ENCODE measurements at regions not wholly inside any gene's neighbourhood (a gene's known extent, or its start where the extent isn't known, plus 50 kb on each side); places are given as distances from the start of the nearest gene placed in this dataset.

GRCh38 chr18:4653418-4653817, 198.3 kb upstream of the DLGAP1 start:
- FAIRE-seq = no peak
- DNase-seq (ENCODE audit: insufficient read length, low spot score) = no peak

DNA sequence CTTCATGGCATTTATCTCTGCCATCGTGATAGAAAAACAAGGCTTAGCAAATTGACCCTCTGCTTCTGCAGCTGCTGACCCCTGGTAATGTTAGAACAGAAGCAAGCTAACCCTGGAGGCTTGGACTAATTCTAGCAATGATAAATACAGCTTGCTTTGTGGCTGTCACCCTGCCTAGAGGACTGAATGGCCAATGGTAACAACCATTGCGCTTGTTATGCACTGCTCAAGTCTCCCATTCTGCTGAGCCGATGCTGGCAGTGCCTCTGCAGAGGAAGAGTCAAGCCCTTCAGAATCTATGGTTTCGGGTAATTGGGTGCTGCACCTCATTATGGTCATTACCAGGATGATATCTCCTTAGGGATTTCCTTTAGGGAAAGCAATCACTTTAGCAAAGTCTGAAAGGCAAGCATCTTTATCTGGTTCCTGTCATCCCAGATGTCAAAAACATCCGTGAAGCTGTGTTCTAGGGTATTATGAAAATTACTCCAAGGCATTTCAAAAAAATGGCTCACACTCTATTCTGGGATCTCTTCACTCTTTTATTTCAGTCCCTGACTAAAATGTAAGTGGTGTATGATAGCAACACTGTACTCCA, 186.8 kb upstream of the DLGAP1 start:
- FAIRE-seq (no peak), DNase-seq (ENCODE audit: insufficient read length, low spot score) (no peak)

GRCh38 chr18:4640349-4641012, 185.4 kb upstream of the DLGAP1 start:
- FAIRE-seq = no peak
- no peak for DNase-seq (ENCODE audit: insufficient read length, low spot score)

- no peak for DNase-seq (ENCODE audit: insufficient read length, low spot score)
- FAIRE-seq = no peak
Observed at GRCh38 chr18:4639628-4640310, 184.7 kb upstream of the DLGAP1 start.

- FAIRE-seq = no peak
Observed at GRCh38 chr18:4638680-4639079, 183.6 kb upstream of the DLGAP1 start.

GRCh38 chr18:4637876-4638275, 182.8 kb upstream of the DLGAP1 start:
- FAIRE-seq (no peak), DNase-seq (ENCODE audit: insufficient read length, low spot score) (no peak)

More at GRCh38 chr18:4638680-4639079, 183.6 kb upstream of the DLGAP1 start:
- no peak for DNase-seq (ENCODE audit: insufficient read length, low spot score)

- FAIRE-seq = no peak
- DNase-seq (ENCODE audit: insufficient read length, low spot score) = no peak
Observed at GRCh38 chr18:4636967-4637366, 181.9 kb upstream of the DLGAP1 start.

DNA sequence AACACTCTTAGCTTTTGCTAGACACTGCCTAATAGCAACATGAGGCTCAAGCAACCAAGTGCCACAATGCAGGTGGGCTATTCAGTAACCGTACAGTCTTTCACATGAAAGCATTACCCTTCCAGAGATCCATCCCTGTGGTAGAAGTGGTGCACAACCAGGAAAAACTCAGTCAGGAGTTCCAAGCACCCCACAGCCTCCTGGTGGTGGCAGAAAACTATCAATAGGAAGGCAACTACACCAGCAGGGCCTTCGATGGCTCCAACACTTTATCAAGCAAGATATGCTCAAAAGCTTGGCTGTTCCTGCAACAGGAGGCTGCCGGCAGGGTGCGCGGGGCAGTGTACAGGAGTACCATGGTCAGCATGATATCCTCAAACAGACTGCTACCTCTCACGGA, 176.1 kb upstream of the DLGAP1 start:
- DNase-seq (ENCODE audit: insufficient read length, low spot score) = no peak
- no peak for FAIRE-seq

DNA sequence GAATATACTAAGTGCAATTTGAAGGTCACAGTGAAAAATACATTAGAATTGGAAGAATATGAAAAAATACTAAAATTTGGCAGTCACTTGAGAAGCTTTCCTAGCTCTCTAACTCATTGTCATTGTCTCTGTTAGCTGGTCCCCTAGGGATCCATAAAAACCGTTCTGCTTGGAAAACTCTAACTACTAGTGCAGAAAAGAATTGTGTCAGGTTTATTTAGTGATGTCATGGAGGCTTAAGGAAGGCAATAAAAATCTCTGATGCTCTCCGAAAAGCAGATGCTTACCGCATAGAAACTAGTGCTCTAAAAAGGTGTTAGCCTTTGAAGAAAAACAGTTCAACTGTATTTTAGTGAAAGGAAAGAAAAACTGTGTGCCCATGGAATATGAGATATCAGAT, 150.1 kb upstream of the DLGAP1 start:
- no peak for FAIRE-seq
- DNase-seq (ENCODE audit: insufficient read length, low spot score) = no peak

- FAIRE-seq (no peak), DNase-seq (ENCODE audit: insufficient read length, low spot score) (no peak)
Observed at GRCh38 chr18:4603955-4604354, 148.8 kb upstream of the DLGAP1 start.

DNA sequence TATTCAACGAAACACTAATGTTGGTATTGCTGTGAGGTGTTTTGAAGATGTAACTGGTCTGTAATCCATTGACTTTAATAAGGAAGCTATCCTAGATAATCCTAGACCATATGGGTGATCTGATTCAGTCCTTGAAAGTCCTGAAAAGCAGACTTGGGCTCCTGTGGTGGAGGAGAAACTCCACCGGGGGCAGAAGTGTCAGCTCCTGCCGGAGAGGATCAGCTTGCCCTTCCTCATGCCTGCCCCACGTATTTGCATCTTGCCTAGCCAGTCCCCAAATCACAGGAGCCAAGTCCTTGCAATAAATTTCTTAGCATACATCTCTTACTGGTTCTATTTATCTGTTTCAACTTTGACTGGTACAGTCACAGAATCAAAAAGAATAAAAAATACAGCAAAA, 144.2 kb upstream of the DLGAP1 start:
- DNase-seq (ENCODE audit: insufficient read length, low spot score) = no peak
- no peak for FAIRE-seq

GRCh38 chr18:4597301-4597700, 142.2 kb upstream of the DLGAP1 start:
- DNase-seq (ENCODE audit: insufficient read length, low spot score) (no peak), FAIRE-seq (no peak)

DNA sequence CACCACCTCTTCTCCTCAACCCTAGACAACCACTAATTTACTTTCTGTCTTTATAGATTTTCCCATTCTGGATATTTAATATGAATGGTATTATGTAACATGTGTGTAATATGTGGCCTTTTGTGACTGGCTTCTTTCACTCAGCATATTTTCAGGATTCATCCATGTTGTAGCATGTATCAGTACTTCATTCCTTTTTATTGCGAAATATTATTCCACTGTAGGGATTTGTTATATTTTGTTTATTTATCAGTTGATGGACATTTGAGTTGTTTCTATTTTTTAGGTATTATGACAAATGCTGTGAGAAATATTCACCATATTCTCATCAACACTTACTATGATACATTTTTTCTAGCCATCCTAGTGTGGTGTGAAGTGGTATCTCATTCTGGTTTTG, 138.8 kb upstream of the DLGAP1 start:
- FAIRE-seq = no peak
- DNase-seq (ENCODE audit: insufficient read length, low spot score) = no peak

GRCh38 chr18:4593459-4593858, 138.4 kb upstream of the DLGAP1 start:
- FAIRE-seq = no peak
- DNase-seq (ENCODE audit: insufficient read length, low spot score) = no peak

DNA sequence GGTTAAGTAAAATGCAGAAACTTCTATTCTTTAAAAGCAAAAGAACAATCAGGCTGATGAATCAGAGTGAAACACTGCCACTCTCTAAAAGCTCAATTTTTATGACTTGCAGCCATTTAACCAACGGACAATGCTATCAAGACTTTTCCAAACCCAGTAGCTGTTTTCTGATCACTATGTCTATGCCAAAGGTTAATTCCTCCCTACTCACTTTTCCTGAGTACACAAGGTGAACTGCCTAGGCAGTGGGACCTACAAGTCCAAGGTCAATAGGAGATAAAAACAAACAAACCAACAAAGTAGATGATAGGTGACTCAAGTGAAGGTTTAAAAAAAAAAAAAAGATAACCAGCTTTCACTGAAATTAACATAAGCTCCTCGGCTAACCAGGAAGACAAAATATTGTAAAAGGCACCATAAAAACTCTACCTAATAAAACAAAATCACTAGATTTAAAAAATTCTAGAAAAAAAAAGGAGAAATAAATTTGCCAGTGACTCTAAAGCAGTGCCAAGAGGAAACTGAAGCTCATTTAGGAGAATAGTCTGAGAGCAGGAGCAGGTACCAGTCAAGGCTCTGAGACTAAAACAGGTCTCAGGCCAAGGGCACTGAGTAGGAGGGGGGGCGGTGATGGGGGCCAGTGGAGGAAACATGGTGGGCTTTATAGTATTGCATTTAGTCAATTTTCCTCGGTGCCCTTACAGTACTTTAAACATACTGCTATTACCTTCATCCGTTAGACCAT, 134.1 kb upstream of the DLGAP1 start:
- FAIRE-seq (no peak), DNase-seq (ENCODE audit: insufficient read length, low spot score) (no peak)

GRCh38 chr18:4587204-4587603, 132.1 kb upstream of the DLGAP1 start:
- FAIRE-seq = no peak
- DNase-seq (ENCODE audit: insufficient read length, low spot score) = no peak

DNA sequence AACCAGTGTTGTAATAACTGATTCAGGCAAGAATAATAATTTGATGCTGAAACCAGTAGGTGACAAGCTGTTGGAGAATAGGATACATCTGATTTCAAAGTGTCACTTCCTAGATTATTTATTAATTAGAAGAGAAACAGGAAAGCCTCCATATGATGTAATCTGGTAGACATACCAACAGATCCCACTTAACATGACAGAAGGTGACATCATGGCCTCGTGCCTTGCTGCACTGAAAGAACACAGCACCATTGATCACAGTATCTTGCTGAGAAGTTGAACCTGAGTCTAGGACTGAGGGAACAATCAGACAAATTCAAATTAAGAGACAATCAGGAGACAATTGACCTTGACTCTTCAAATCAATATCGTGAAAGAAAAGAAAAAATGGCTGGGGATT, 131.6 kb upstream of the DLGAP1 start:
- FAIRE-seq = no peak
- no peak for DNase-seq (ENCODE audit: insufficient read length, low spot score)

DNA sequence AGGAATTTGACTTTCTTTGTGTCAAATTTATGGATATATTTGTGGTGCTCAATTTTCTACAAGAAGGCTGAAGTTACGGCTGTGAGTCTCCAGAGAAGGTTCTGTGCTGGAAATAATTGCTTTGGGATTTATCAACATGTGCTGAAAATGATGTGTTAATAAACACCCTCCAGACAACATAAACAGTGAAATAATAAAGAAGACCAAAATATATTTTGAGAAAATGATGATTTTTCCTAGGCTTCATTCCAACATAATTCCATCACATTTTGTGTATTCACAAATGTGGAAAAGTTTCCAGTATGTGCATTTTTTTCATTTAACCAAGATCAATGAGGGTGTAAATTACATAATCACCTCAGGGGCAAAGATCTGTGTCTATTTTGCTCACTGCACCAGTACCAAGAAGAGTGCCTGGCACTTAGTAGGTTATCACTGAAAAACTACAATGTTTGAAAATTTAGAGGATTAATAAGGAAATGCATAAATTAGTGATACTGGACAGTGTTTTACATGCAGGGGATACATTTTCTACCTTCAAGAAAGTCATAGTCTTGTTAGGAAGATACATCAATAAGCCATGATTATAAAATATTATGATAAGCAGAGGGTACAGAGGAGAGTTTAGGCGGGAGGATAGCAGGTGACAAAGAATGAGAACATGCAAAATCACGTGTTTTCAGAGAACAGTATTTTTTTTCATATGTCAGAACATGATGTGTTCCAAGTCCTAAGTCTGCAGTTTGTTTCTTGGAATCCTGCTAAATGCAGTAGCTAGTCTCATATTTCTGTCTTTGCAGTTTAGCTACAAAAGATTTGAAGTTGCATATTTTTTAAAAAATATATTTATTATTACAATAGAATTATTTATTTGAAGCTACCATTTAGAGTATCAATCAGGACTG, 127.6 kb upstream of the DLGAP1 start:
- DNase-seq (ENCODE audit: insufficient read length, low spot score) (no peak), FAIRE-seq (no peak)

DNA sequence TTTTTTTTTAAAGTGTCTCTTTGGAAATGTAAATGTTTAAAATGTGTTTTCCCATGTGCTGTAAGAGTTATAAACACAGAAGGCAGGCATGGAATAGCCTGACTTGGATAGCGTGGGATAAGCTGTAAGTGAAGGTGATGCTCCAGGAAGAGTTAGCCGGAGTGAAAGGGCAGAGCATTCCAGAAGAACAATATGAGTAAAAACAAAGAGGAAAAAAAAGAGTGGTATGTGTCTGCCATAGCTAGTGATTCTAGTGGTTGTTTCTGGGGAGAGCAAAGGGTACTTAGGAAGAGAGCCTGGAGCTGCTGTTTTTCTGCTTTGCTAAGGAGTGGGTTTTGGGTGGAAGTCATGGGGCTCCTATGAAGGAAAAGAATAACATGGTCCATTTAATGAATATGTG, 126.9 kb upstream of the DLGAP1 start:
- FAIRE-seq = no peak
- DNase-seq (ENCODE audit: insufficient read length, low spot score) = no peak

DNA sequence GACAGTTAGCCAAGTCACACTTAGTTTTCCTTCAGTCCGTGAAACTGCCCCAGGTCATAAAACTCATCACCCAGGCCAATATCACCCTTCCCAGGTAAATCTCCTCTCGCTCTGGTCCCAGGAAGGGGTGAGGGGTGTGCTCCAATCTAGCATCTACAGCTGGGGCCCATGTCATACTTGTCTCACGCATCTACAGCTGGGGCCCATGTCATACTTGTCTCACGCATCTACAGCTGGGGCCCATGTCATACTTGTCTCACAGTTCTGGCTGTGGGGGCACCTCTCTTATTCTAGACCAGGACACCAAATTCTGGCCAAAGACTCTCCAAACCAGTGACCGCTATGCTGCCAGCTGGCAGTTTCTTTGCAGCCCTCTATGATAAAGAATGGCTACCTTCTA, 123.3 kb upstream of the DLGAP1 start:
- DNase-seq (ENCODE audit: insufficient read length, low spot score) = no peak

DNA sequence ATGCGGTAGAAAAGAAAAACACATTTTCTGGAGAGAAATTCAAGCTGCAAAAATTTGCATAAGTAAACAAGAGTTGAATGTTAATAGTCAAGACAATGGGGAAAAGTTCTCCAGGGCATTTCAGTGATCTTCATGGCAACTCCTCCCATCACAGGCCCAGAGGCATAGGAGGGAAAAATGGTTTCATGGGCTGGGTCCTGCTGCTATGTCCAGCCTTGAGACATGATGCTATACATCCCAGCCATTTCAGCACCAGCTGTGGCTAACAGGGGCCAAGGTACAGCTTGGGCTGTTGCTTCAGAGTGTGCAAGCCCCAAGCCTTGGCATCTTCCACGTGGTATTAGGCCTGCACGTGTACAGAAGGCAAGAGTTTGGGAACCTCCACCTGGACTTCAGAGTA, 118.6 kb upstream of the DLGAP1 start:
- DNase-seq (ENCODE audit: insufficient read length, low spot score) = no peak
- FAIRE-seq = no peak

More for the DNA sequence above, 123.3 kb upstream of the DLGAP1 start:
- FAIRE-seq = no peak
